ENCODE measurements at regions not wholly inside any gene's neighbourhood (a gene's known extent, or its start where the extent isn't known, plus 50 kb on each side); places are given as distances from the start of the nearest gene placed in this dataset.
"Not testable (repeated sequence)": the region's sequence is repeated elsewhere in the genome, so short reads cannot be mapped to it uniquely, and the experiment has no call there.

DNA sequence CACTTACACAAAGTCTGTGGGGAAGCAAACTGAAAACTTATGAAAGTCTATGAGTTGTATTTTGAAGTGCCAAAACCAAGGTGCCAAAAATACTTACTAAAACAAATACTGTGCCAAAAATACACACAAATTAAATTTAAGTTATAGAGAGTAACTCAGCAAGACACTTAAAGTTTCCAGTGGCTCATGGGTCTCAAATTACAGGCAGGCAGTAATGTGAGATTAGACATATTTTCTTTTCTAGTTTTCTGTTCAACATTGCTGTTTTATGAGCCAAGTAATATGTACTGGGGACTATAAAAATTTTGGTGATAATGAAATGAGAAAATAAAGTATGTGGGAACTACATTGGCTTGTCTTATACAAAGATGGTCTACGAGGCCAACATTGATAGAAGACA lies 172.2 kb upstream of the SNX2 start:
- no peak for DNase-seq

DNA sequence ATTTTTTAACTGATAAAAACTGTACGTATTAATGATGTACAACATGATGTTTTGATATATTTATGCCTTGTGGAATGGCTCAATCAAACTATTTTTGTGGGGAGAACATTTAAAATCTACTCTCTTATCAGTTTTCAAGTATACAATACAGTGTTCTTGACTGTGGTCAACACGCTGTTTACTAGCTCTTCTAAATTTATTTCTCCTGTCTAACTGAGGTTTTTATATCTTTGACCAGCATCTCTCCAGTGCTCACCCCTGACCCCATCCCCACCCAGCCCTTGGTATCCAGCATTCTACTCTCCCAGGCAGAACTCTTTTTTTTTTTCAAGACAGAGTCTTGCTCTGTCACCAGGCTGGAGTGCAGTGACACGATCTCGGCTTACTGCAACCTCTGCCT lies 169.6 kb upstream of the SNX2 start:
- no peak for DNase-seq

DNA sequence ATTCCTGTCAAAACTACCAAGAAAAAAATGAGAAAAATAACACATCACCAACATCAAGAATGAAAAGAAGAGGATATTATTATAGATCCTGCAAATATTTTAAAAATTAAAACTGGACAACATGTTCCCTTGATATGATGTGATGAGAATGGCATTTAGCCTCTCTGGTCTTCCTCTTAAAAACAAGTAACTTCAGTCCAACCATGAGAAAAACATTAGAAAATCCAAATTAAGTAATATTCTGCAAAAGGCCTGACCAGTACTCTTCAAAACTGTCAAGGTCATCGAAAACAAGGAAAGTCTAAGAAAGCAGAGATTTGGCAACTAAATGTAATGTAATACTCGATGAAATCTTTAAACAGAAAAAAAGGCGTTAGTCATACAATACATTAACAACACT lies 167.1 kb upstream of the SNX2 start:
- no peak for DNase-seq

DNA sequence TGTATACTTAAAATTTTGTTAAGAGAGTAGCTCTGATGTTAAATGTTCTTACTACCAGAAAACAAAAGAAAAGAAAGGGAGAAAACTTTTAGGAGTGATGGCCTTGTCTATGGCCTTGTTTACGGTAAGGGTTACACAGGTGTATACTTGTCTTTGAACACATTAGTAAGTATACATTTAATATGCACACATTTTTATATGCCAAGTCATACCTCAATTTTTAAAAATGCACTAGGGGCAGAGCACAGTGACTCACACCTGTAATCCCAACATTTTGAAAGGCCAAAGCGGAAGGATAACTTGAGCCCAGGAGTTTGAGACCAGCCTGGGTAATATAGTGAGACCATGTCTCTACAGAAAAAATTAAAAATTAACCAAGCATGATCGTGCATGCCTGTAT lies 166.7 kb upstream of the SNX2 start:
- DNase-seq, result no peak

DNA sequence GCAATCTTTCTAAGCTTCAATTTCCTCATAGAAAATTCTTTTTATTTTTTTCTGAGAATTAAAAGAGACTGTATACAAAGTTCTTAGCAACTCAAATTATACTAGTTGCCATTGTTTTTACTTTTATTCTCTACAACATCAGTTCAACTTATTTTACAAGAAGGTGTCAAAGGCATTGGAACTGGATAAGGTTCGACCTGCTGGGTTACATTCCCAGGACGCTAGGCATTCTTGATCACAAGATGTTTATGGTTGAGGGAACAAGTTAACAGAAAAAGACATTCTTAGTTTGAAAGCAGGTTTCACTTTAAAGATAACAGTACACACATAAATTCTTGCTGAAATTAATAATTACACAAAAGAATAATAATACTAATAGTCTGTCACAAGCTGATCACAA lies 163.5 kb upstream of the SNX2 start:
- DNase-seq, result no peak

DNA sequence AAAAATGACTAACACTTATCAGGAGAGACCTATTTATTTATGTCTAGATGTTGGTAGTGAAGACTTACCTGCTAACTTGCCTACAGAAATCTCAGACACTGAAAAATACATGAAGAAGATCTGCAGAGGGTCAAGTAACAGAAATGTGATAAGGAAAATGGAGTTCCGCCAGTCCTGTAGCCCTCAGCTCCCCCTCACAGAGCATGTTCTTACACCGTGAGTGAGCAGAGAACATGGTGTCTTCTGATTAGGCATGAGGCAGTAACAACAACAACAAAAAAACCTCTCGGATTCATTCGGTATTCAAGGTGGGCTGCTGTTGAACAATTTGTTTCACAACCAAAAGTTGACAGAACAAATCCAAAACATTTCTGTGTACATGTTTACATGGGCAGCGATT lies 162.0 kb upstream of the SNX2 start:
- no peak for DNase-seq

DNA sequence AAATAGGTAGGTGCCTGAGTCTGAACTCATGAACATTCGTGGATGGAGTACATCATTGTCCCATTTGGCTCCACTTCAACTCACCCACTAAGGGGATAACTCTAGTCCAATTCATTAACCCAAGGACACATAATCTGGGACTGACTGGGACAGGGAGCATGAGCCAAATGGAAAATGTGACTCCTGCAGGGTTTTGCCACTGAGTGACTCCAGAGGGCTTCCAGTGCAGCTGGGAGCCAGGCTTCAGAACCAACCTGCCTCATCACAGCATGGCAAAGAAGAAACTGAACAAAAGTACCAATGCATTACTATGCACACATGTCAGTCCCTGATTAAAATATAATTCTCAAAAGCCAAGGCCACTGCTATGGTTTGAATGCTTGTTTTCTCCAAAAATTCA lies 159.7 kb upstream of the SNX2 start:
- no peak for DNase-seq

DNA sequence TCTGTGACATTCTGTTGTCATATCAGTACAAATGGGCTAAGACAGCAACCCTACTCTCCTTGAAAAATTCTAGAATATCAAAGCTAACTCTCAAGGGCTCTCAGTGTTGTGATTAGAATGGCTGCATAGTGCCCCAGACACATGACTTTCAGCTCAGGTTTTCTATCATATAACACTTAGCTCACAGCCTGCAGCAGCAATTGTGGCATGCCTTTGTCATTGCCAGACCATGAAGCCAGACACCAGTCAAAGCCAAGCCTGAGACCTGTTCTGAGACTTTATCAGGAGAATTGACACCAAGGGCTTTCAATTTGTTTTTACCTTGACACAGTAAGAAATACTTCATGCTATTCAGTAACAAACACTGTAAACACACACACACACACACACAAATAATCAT lies 159.0 kb upstream of the SNX2 start:
- no peak for DNase-seq

DNA sequence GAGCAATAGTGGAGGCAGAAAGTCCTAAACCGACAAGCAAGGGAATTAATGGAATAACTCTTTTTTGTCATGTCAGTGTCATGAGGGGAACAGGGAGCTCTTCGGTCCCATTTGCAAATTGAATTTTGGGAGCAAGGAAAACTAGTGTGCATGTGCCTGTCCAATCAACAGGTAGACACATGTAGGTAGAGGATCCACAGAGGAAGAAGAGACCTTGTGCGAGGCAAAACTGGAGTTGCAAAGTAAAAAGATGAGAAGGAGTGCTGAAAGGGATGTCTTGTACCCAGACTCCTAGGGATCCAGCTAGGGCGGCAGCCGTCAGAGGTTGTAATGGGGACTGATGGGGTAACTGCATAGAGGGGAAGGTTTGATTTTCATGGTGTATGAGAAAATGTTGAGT lies 156.8 kb upstream of the SNX2 start:
- DNase-seq, result not testable (repeated sequence)

DNA sequence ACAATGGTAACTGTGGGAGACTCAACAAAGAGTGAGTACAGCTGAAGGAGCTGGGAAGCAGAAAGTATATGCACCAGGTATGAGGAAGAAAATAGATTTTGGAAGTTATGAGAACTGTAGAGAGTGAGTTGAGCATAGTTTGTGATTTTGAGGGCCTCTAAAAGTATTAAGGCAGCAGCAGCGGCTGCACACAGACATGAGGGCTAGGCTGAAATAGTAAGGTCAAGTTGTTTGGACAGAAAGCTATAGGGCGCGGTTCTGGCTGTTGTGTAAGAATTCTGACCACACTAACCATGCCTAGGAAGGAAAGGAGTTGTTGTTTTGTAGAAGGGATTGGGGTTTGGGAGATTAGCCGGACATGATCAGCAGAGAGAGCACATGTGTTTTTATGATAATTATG lies 154.1 kb upstream of the SNX2 start:
- not testable (repeated sequence) for DNase-seq

DNA sequence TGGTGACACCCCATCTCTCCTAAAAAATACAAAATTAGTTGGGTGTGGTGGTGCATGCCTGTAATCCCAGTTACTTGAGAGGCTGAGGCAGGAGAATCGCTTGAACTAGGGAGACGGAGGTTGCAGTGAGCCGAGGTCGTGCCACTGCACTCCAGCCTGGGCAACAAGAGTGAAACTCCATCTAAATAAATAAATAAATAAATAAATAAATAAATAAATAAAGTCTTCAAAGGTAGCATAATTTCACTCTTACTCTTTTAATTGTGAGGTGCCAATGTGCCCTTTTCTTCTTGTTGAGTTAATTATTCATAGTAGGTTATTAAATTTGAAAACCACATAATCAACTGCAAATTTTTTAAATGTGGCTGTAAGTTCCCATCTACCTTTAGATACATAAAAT lies 146.2 kb upstream of the SNX2 start:
- DNase-seq, result not testable (repeated sequence)

DNA sequence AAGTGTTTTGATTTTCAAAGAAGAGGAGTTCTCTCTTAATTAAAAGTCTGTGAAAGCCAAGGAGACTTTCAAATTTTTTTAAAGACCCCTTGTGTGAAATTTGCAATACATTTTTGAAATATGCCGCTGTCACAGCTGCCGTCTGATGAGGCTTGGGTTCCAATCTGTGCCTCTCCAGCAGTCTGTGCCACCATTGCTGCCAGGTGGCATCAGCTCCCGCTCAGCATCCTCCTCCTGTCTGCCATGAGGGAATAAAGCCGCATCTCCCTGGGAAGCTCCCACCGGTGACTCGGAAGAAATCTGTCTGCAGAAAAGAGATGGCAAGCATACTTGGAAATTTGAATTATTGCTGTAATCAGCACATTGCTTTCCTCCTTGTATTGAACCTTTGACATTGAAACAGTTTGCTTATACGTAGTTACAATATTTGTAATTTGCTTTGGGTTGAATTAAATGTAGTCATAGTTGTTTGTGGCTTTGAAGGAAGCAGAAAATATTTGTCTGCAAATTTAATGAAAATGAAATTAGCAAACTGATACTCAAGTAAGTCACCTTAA lies 145.7 kb upstream of the SNX2 start:
- no peak for DNase-seq

DNA sequence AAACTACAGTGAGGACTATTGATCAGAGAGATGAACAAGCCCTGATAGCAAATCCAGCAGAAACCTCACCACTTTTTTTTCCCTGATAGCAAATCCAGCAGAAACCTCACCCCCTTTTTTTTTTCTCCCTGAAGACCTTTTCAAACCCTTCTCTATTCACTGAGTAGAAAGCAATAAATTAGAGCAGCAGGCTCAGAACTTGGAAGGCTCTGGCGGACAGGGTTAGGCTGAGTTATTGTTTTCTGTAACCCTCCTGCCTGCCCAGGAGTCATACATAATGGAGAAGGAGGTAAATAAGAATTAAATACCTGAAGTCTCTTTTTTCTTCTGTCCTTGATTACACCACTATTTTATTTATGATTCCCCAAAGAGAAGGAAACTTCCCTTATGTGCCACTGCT lies 136.3 kb upstream of the SNX2 start:
- no peak for DNase-seq

DNA sequence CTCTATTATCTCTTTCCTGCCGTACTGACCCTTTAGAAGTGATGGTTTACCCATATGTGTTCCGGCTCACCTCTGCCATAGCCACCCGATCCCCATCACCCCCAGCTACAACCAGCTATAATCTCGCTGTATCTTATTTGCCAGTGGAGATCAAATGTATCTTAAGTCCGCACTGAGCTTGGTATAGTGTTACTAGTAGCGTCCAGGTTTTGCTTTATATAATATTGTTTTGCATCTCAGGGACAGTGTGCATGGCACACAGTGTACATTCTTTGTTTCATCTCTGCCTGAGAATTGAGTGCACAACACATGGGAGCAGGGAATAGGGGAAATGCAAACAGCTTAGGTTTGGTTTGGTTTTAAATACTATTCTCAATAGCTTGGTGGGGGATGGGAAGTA lies 135.8 kb upstream of the SNX2 start:
- no peak for DNase-seq

DNA sequence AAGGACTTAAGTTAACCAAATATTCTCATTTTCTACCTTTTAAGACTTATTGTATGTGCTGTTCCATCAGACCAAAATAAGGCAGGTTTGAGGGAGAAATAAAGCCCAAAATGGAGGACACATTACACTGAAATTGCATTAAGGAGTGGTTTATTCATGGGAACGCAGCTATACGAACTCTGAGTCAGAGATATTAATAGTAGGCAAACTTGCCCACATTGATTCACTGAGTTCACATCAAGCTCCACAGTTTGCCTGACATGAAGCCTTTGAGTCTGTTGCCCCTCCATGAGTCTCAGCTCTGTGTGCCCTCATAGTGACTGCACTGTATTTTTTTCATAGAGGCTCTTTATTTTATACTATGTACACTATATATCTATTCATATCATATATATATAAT lies 135.0 kb upstream of the SNX2 start:
- no peak for DNase-seq

DNA sequence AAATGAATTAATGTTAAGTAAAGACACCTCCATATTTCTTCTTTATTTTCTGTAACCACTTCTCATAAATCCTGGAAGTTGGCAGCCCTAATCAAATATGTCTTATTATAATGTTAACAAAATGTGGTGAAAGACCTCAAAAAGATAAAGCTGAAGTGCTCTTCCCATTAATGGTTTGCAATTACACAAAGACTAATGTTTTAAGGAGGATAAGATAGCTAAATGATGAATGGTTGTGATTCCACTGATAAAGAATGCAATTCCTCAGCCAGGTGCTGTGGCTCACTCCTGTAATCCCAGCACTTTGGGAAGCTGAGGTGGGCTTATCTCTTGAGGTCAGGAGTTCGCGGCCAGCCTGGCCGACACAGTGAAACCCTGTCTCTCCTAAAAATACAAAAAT lies 125.8 kb upstream of the SNX2 start:
- DNase-seq, result no peak

DNA sequence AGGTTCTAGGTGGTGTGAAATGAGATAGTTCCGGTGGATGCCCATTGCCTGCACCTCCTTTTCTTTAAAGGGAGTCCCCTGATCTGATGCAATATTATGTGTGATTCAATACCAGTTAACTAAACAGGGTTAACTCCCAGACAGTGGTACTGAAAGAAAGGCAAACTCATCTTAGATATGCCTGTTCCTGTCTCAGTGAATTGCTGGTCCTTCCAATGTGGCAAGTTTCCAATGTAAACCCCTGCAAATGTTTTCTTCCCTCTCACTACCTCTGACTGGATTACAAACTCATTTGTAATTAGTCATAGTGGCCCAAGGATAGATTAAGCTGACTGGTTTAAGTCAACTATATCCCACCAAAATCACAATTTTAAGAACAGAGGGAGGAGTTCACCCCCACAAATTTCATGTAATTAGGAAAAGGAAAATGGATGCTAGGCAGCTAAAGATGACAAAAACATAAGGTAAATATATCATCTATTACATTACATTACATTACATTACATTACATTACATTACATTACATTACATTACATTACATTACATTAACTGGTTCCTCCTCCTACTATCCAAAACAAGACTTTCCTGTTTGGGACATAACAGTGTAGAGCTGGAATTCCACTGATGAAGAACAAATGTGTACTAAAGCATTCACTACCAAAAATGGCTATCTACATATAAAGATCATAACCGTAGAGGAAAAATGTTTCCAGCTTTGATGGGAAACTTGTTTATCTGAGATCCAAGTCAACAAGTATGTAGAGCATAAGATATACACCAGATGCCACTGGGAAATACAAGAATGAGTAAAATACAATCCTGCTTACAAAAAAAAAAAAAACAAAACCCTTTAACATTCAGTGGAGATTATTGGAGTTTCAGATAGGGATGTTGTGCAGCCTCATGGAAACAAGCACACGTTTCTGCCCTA lies 121.5 kb upstream of the SNX2 start:
- no peak for DNase-seq

DNA sequence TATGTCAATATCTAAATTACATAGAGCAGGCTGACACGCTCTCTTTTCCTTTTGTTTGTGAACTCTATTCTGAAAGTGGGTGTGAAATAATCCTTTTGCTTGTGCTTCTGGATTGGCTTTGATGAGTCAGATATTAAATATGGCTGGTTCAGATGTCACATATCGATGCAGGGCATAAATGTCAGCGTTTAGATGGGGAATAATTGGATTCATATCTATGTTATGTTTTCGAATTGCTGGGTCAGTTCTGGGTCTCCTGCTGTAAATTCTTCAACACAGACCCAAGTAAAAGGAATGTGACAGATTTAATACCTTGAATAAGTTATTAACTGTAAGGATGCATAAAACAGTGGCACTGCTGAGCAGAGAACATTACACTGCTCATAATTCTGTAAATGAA lies 118.7 kb upstream of the SNX2 start:
- no peak for DNase-seq

DNA sequence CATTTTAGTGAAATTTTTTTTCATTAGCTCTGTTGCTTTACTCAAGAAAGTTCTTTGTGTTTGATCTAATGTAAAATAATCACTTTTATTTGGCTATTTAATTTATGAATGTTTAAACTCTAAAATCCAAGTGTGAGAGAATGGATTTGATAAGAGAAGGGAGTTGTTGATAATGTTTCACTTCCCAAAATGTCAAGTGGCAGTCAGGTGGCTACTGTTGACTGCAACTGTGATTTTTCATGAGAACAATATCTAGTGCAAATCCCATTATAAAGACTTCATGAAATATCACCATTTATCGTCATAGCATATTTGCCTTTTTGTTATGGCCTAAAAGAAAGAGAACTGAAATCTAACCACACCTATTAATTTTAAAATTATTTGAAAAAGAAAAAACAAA lies 118.3 kb upstream of the SNX2 start:
- no peak for DNase-seq

DNA sequence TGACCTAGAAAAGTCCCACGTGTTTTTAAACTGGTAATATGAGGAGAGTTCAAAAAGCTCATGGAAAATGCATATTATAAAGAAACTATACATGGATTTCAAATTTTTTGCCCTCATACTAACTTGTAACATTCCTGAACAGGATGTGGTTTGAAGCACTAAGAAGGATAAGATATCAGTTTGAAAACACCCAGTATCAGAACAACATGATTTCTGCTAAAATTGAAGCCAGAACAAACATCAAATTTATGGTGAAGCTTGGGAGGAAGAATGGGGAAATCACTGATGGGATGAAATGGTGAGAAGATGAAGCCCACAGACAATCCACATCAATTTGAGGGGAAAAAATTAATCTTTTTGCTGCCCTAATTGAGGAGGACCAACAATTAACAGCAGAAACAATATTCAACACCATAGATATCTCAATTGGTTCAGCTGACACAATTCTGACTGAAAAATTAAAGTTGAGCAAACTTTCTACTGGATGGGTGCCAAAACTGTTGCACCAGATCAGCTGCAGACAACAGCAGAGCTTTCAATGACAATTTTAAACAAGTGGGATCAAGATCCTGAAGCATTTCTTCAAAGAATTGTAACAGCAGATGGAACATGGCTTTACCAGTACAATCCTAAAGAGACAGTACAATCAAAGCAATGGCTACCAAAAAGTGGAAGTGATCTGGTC lies 113.2 kb upstream of the SNX2 start:
- no peak for DNase-seq

DNA sequence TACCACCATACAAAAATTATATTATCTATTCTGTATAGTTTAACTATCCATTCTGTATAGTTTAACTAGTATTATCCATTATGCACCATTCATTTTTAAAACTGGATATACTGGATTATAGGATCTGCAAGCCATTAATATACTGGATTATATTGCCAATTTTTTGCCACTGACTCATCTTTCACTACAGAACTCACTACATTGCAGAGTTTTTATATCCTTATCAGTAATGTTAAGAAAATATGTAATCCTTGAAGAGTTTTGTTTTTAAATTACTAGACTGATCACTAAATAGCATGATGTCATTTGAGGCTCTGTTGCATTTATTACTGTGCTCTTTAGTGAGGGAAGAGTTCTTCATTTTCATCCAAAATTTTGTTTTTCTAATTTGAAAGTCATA lies 109.8 kb upstream of the SNX2 start:
- no peak for DNase-seq

DNA sequence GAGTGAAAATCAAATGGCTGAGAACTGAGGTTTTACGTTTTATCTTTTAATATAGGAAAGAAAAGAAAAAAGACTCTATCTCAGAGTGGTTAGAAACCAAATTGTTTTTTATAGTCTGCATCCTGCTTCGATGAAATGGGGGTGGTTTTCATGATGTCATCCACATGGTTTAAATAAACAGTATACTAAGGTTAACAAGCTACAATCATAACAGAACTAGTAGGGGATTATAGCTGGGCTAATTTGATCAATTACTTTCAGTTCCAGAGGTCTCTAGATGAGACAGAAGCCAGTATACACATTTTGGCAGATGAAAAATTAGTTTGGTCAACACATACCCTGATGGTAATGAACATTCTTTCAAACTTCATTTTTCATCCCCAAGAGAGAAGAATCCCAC lies 106.3 kb upstream of the SNX2 start:
- DNase-seq, result no peak

DNA sequence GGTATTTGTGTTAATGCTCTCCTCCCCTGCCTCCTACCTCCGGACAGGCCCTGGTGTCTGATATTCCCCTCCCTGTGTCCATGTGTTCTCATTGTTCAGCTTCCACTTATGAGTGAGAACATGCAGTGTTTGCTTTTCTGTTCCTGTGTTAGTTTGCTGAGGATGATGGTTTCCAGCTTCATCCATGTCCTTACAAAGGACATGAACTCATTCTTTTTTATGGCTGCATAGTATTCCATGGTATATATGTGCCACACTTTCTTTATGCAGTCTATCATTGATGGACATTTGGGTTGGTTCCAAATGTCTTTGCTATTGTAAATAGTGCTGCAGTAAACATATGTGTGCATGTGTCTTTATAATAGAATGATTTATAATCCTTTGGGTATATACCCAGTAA lies 105.2 kb upstream of the SNX2 start:
- not testable (repeated sequence) for DNase-seq

DNA sequence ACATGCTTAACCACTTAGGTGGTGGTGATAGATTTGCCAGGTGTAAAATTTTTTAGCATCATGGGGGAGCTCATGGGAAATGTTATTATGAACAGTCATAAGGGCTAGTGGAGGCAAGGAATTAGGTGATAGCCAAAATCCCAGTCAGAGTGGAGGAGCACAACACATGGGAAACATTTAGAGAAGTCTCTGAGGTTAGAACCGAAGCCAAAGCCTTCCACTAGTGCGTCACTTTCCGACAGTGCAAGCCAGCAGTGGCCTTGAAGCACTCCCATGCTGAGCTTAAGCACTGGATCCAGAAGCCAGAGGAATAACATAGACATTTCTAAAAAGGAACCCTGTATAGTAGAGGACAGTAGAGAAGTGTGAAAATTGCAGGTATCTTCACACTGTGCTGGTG lies 101.5 kb upstream of the SNX2 start:
- DNase-seq, result no peak
